ENCODE measurements at regions not wholly inside any gene's neighbourhood (a gene's known extent, or its start where the extent isn't known, plus 50 kb on each side); places are given as distances from the start of the nearest gene placed in this dataset.

DNA sequence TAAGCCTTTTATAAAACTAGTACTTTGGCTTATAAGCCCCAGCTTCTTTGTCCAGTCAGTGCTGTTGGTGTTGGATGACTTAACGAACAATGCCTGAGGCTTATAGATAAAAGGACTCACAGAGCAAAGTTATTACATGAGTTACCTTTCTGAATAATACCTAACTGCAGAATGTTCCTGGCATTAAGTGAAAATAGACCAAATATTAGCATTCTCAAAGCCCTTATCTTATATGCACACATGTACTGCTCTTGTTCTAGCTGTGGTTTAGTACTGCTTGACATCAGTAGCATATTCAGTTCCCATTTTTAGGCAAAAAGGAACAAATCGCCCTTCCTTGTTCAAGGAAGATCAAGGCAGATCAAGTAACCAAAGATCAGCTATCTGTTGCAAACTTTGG is 131.6 kb downstream of the ZNF330 start:
- H3K4me1 ChIP-seq (replicated peaks in 1 of 2; ENCODE audit: control insufficient read depth in 2 of 2, insufficient read depth in 2 of 2, low read length in 2 of 2), result peaks cover 0 to 11% of the 10 kb centered on the region in 2 experiments; a peak in 2 of 5 replicates
- H3K79me2 ChIP-seq (ENCODE audit: control insufficient read depth, insufficient read depth, low read length), result no peaks in the 10 kb centered on the region
- H2AFZ ChIP-seq (ENCODE audit: low read depth, low read length), result no peak overlapping the region
- TF ChIP-seq, protein P1, sequence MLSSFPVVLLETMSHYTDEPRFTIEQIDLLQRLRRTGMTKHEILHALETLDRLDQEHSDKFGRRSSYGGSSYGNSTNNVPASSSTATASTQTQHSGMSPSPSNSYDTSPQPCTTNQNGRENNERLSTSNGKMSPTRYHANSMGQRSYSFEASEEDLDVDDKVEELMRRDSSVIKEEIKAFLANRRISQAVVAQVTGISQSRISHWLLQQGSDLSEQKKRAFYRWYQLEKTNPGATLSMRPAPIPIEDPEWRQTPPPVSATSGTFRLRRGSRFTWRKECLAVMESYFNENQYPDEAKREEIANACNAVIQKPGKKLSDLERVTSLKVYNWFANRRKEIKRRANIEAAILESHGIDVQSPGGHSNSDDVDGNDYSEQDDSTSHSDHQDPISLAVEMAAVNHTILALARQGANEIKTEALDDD (IDR thresholded peaks at IDR 0.05), result peak; percentile 68
- TF ChIP-seq, protein P2, sequence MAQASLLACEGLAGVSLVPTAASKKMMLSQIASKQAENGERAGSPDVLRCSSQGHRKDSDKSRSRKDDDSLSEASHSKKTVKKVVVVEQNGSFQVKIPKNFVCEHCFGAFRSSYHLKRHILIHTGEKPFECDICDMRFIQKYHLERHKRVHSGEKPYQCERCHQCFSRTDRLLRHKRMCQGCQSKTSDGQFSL (CRISPR knock-in tag; IDR thresholded peaks at IDR 0.05), result no peak
- TF ChIP-seq, protein P2 (tag; IDR thresholded peaks at IDR 0.05), result no peak
- TF ChIP-seq FOXP1 (CRISPR knock-in tag; IDR thresholded peaks at IDR 0.05), result no peak
- TF ChIP-seq CBFA2T3 (IDR thresholded peaks at IDR 0.05), result peak; percentile 64
- no peak for TF ChIP-seq BACH1 (tag; IDR thresholded peaks at IDR 0.05)
- peak; percentile 62 for TF ChIP-seq ARID1B (IDR thresholded peaks at IDR 0.05)
- no peak for TF ChIP-seq ZNF717 (CRISPR knock-in tag; IDR thresholded peaks at IDR 0.05)
- TF ChIP-seq DACH1 (IDR thresholded peaks at IDR 0.05; ENCODE audit: partially characterized antibody), result peak; percentile 38
- TF ChIP-seq PHB (CRISPR knock-in tag; IDR thresholded peaks at IDR 0.05), result no peak
- TF ChIP-seq, protein P3, sequence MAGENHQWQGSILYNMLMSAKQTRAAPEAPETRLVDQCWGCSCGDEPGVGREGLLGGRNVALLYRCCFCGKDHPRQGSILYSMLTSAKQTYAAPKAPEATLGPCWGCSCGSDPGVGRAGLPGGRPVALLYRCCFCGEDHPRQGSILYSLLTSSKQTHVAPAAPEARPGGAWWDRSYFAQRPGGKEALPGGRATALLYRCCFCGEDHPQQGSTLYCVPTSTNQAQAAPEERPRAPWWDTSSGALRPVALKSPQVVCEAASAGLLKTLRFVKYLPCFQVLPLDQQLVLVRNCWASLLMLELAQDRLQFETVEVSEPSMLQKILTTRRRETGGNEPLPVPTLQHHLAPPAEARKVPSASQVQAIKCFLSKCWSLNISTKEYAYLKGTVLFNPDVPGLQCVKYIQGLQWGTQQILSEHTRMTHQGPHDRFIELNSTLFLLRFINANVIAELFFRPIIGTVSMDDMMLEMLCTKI (IDR thresholded peaks at IDR 0.05; ENCODE audit: partially characterized antibody), result no peak
- no peak for TF ChIP-seq HOXB6 (CRISPR knock-in tag; IDR thresholded peaks at IDR 0.05; ENCODE audit: borderline replicate concordance)
- TF ChIP-seq SPI1 (IDR thresholded peaks at IDR 0.05; ENCODE audit: borderline replicate concordance, low read depth, low read length), result 0 out of 2 replicates have a peak, but pooled peaks have one; percentile 60
- TF ChIP-seq KAT7 (CRISPR knock-in tag; IDR thresholded peaks at IDR 0.05; ENCODE audit: borderline replicate concordance), result no peak
- peak; percentile 38 for TF ChIP-seq TAL1 (IDR thresholded peaks at IDR 0.05)
- 0 out of 2 replicates have a peak, but pooled peaks have one; percentile 28 for TF ChIP-seq ZNF57 (CRISPR knock-in tag; IDR thresholded peaks at IDR 0.05)
- 0 out of 2 replicates have a peak, but pooled peaks have one; percentile 21 for TF ChIP-seq CBFA2T2 (conservative IDR thresholded peaks at IDR 0.05)
- TF ChIP-seq TEAD4 (IDR thresholded peaks at IDR 0.05; ENCODE audit: low read length), result peak; percentile 34; the same call in 1 of the 2 replicates
- TF ChIP-seq TEAD4 (CRISPR knock-in tag; IDR thresholded peaks at IDR 0.05; ENCODE audit: borderline replicate concordance), result no peak
- no peak for TF ChIP-seq TAF1 (IDR thresholded peaks at IDR 0.05; ENCODE audit: control insufficient read depth, extremely low read depth, insufficient read depth, low read length, severe bottlenecking)
- no peak for TF ChIP-seq CTBP1 (IDR thresholded peaks at IDR 0.05; ENCODE audit: borderline replicate concordance)
- intact Hi-C loops (cut with micrococcal nuclease) (no loop called here), in situ Hi-C loops (cut with MboI) (no loop called here)
- no peaks in the 10 kb centered on the region for H3K36me3 ChIP-seq (ENCODE audit: control insufficient read depth, insufficient read depth, low read length)
- ChIA-PET CTCF (ENCODE audit: low intra/inter-chr PET ratio) (no interaction called here), POLR2A (interaction anchor here (1.1 kb wide), 1 partner anchor 20 kb away, joined by 4 read pairs; no protein-coding TSS in a partner anchor)
- H3K9me3 ChIP-seq (replicated peaks; ENCODE audit: control insufficient read depth, insufficient read depth, low read depth, low read length), result no peaks in the 10 kb centered on the region
- no peaks in the 10 kb centered on the region for H3K27me3 ChIP-seq (ENCODE audit: control insufficient read depth in 2 of 2, insufficient read depth in 2 of 2, low read length in 2 of 2)
- WGBS (ENCODE audit: insufficient coverage, low coverage, missing lambda C conversion rate), result 0% methylated on average over 2 of the region's 2 CpGs
- no peak overlapping the region for H3K4me3 ChIP-seq
- H3K27ac ChIP-seq (ENCODE audit: extremely low read depth, low read depth, low read length), result peak overlapping the region; percentile 78
- ATAC-seq (peak; percentile 46), FAIRE-seq (peak; percentile 32), DNase-seq (ENCODE audit: extremely low read depth in 1 of 4, low spot score in 3 of 4) (peak in 1 of 4 experiments; percentile 22)
- H3K4me2 ChIP-seq (ENCODE audit: insufficient read depth, low read length), result peak overlapping the region; percentile 35
- no peak overlapping the region for H3K9ac ChIP-seq (ENCODE audit: insufficient read depth in 1 of 2, low read depth in 2 of 2, low read length in 2 of 2)
- no peaks in the 10 kb centered on the region for H4K20me1 ChIP-seq (replicated peaks; ENCODE audit: control insufficient read depth, insufficient read depth, low read length)
- no peaks in the 10 kb centered on the region for H3K9me1 ChIP-seq (ENCODE audit: control insufficient read depth, insufficient read depth, low read length)
- no TSS peak for BruUV-seq (replicated peaks)
